ENCODE measurements at regions not wholly inside any gene's neighbourhood (a gene's known extent, or its start where the extent isn't known, plus 50 kb on each side); places are given as distances from the start of the nearest gene placed in this dataset.

GRCh38 chr1:55970526-55971110 is 608.7 kb downstream of the PLPP3 start:
- no peaks in the 10 kb centered on the region for H3K36me3 Mint-ChIP-seq (ENCODE audit: low read depth)
- no peak overlapping the region for H3K4me3 Mint-ChIP-seq
- no peaks in the 10 kb centered on the region for H3K4me1 Mint-ChIP-seq (ENCODE audit: low read depth)
- no peaks in the 10 kb centered on the region for H3K9me3 Mint-ChIP-seq
- H3K27me3 Mint-ChIP-seq (ENCODE audit: low read depth) = no peaks in the 10 kb centered on the region
- H3K27ac Mint-ChIP-seq = no peak overlapping the region

GRCh38 chr1:55969322-55969721 is 610.0 kb downstream of the PLPP3 start:
- no peaks in the 10 kb centered on the region for H3K36me3 Mint-ChIP-seq (ENCODE audit: low read depth)
- no peaks in the 10 kb centered on the region for H3K4me1 Mint-ChIP-seq (ENCODE audit: low read depth)
- no peak overlapping the region for H3K27ac Mint-ChIP-seq
- no peak overlapping the region for H3K4me3 Mint-ChIP-seq
- no peaks in the 10 kb centered on the region for H3K9me3 Mint-ChIP-seq
- H3K27me3 Mint-ChIP-seq (ENCODE audit: low read depth) = no peaks in the 10 kb centered on the region

- Mint-ChIP-seq H3K27me3 (ENCODE audit: low read depth) (no peaks in the 10 kb centered on the region), H3K9me3 (no peaks in the 10 kb centered on the region), H3K4me3 (no peak overlapping the region), H3K36me3 (ENCODE audit: low read depth) (no peaks in the 10 kb centered on the region), H3K27ac (no peak overlapping the region), H3K4me1 (ENCODE audit: low read depth) (no peaks in the 10 kb centered on the region)
These were observed 610.7 kb downstream of the PLPP3 start for GRCh38 chr1:55968661-55969060.

- Mint-ChIP-seq H3K27me3 (ENCODE audit: low read depth) (peaks cover 4% of the 10 kb centered on the region), H3K4me3 (no peak overlapping the region), H3K4me1 (ENCODE audit: low read depth) (no peaks in the 10 kb centered on the region)
These were observed 613.3 kb downstream of the PLPP3 start for GRCh38 chr1:55965981-55966461.

GRCh38 chr1:55962472-55962871 is 616.9 kb downstream of the PLPP3 start:
- Mint-ChIP-seq H3K4me1 (ENCODE audit: low read depth) (no peaks in the 10 kb centered on the region), H3K4me3 (no peak overlapping the region), H3K27ac (no peak overlapping the region), H3K36me3 (ENCODE audit: low read depth) (no peaks in the 10 kb centered on the region), H3K27me3 (ENCODE audit: low read depth) (peaks cover 4% of the 10 kb centered on the region), H3K9me3 (no peaks in the 10 kb centered on the region)

More at GRCh38 chr1:55965981-55966461, 613.3 kb downstream of the PLPP3 start:
- Mint-ChIP-seq H3K9me3 (no peaks in the 10 kb centered on the region), H3K27ac (no peak overlapping the region), H3K36me3 (ENCODE audit: low read depth) (no peaks in the 10 kb centered on the region)

- H3K27me3 Mint-ChIP-seq (ENCODE audit: low read depth) = peaks cover 4% of the 10 kb centered on the region
- H3K9me3 Mint-ChIP-seq = no peaks in the 10 kb centered on the region
- no peaks in the 10 kb centered on the region for H3K36me3 Mint-ChIP-seq (ENCODE audit: low read depth)
- no peaks in the 10 kb centered on the region for H3K4me1 Mint-ChIP-seq (ENCODE audit: low read depth)
- H3K27ac Mint-ChIP-seq = no peak overlapping the region
- no peak overlapping the region for H3K4me3 Mint-ChIP-seq
These were observed 620.2 kb downstream of the PLPP3 start for GRCh38 chr1:55959136-55959548.

- Mint-ChIP-seq H3K4me3 (no peak overlapping the region), H3K4me1 (ENCODE audit: low read depth) (no peaks in the 10 kb centered on the region), H3K27me3 (ENCODE audit: low read depth) (peaks cover 4% of the 10 kb centered on the region), H3K27ac (no peak overlapping the region), H3K9me3 (no peaks in the 10 kb centered on the region), H3K36me3 (ENCODE audit: low read depth) (no peaks in the 10 kb centered on the region)
These were observed 620.9 kb downstream of the PLPP3 start for GRCh38 chr1:55958498-55958897.

GRCh38 chr1:55957276-55957675 is 622.1 kb downstream of the PLPP3 start:
- Mint-ChIP-seq H3K4me1 (ENCODE audit: low read depth) (no peaks in the 10 kb centered on the region), H3K27ac (no peak overlapping the region), H3K4me3 (no peak overlapping the region), H3K36me3 (ENCODE audit: low read depth) (no peaks in the 10 kb centered on the region), H3K9me3 (no peaks in the 10 kb centered on the region), H3K27me3 (ENCODE audit: low read depth) (no peaks in the 10 kb centered on the region)

- H3K4me3 Mint-ChIP-seq = no peak overlapping the region
- H3K9me3 Mint-ChIP-seq = no peaks in the 10 kb centered on the region
- no peaks in the 10 kb centered on the region for H3K36me3 Mint-ChIP-seq (ENCODE audit: low read depth)
- no peaks in the 10 kb centered on the region for H3K4me1 Mint-ChIP-seq (ENCODE audit: low read depth)
- H3K27me3 Mint-ChIP-seq (ENCODE audit: low read depth) = no peaks in the 10 kb centered on the region
- H3K27ac Mint-ChIP-seq = no peak overlapping the region
These were observed 624.2 kb downstream of the PLPP3 start for GRCh38 chr1:55955016-55955621.

- Mint-ChIP-seq H3K9me3 (no peaks in the 10 kb centered on the region), H3K4me3 (no peak overlapping the region), H3K27me3 (ENCODE audit: low read depth) (no peaks in the 10 kb centered on the region), H3K4me1 (ENCODE audit: low read depth) (no peaks in the 10 kb centered on the region), H3K27ac (no peak overlapping the region), H3K36me3 (ENCODE audit: low read depth) (no peaks in the 10 kb centered on the region)
These were observed 628.1 kb downstream of the PLPP3 start for GRCh38 chr1:55951291-55951690.

- no peaks in the 10 kb centered on the region for H3K36me3 Mint-ChIP-seq (ENCODE audit: low read depth)
- no peak overlapping the region for H3K27ac Mint-ChIP-seq
- no peak overlapping the region for H3K4me3 Mint-ChIP-seq
- H3K4me1 Mint-ChIP-seq (ENCODE audit: low read depth) = no peaks in the 10 kb centered on the region
- no peaks in the 10 kb centered on the region for H3K9me3 Mint-ChIP-seq
- no peaks in the 10 kb centered on the region for H3K27me3 Mint-ChIP-seq (ENCODE audit: low read depth)
These were observed 631.9 kb downstream of the PLPP3 start for GRCh38 chr1:55947446-55947845.

- Mint-ChIP-seq H3K27me3 (ENCODE audit: low read depth) (no peaks in the 10 kb centered on the region), H3K4me3 (no peak overlapping the region), H3K4me1 (ENCODE audit: low read depth) (no peaks in the 10 kb centered on the region), H3K9me3 (no peaks in the 10 kb centered on the region), H3K36me3 (ENCODE audit: low read depth) (no peaks in the 10 kb centered on the region), H3K27ac (no peak overlapping the region)
These were observed 635.5 kb downstream of the PLPP3 start for GRCh38 chr1:55943721-55944435.

- no peaks in the 10 kb centered on the region for H3K4me1 Mint-ChIP-seq (ENCODE audit: low read depth)
- no peak overlapping the region for H3K27ac Mint-ChIP-seq
- no peaks in the 10 kb centered on the region for H3K36me3 Mint-ChIP-seq (ENCODE audit: low read depth)
- no peaks in the 10 kb centered on the region for H3K9me3 Mint-ChIP-seq
- H3K27me3 Mint-ChIP-seq (ENCODE audit: low read depth) = no peaks in the 10 kb centered on the region
- H3K4me3 Mint-ChIP-seq = no peak overlapping the region
These were observed 636.4 kb downstream of the PLPP3 start for GRCh38 chr1:55943012-55943411.

GRCh38 chr1:55939866-55940265 is 639.5 kb downstream of the PLPP3 start:
- Mint-ChIP-seq H3K27me3 (ENCODE audit: low read depth) (no peaks in the 10 kb centered on the region), H3K36me3 (ENCODE audit: low read depth) (no peaks in the 10 kb centered on the region), H3K27ac (no peak overlapping the region), H3K4me1 (ENCODE audit: low read depth) (no peaks in the 10 kb centered on the region), H3K9me3 (no peaks in the 10 kb centered on the region), H3K4me3 (no peak overlapping the region)

GRCh38 chr1:55938861-55939260 is 640.5 kb downstream of the PLPP3 start:
- Mint-ChIP-seq H3K36me3 (ENCODE audit: low read depth) (no peaks in the 10 kb centered on the region), H3K4me3 (no peak overlapping the region), H3K27me3 (ENCODE audit: low read depth) (no peaks in the 10 kb centered on the region), H3K4me1 (ENCODE audit: low read depth) (no peaks in the 10 kb centered on the region), H3K9me3 (no peaks in the 10 kb centered on the region), H3K27ac (no peak overlapping the region)

All from T-helper 1 cell treated with Interleukin-12 subunit alpha and Interleukin-12 subunit beta and Interleukin-4 antibody, amounts not matched to agents 30 μg/mL and 1 μg/mL, for 36 hours (primary cell).